ENCODE measurements at regions not wholly inside any gene's neighbourhood (a gene's known extent, or its start where the extent isn't known, plus 50 kb on each side); places are given as distances from the start of the nearest gene placed in this dataset.

DNA sequence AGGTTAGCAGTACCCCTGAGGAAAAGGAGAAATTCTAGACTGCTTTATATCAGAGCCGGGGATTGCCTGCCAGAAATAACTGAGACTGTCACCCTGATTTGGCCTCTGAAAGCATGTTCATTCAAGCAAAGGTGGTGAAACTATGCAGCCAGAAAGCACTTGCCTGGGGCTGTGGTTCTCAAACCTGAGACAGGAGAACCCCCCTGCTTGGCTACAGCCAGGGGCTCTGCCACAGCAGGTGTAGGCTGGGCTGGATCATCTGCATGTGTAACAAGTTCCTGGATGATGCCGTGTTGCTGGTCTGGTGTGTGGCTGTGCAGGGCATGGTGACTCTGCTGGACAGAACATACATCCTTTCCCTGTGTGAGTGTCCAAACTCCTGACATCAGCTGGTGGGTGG lies 157.8 kb downstream of the NXNL2 start:
- POLR2A ChIA-PET (ENCODE audit: unreplicated experiment) = no interaction called here
- Histone ChIP-seq H2BK5ac (ENCODE audit: low read depth, low read length, poor library complexity, severe bottlenecking) (no peak overlapping the region), H4K20me1 (ENCODE audit: insufficient read depth, low read length) (no peaks in the 10 kb centered on the region), H2AK9ac (replicated peaks; ENCODE audit: low read depth, low read length, poor library complexity) (no peak overlapping the region), H2BK20ac (ENCODE audit: low read depth, low read length) (no peak overlapping the region), H2AK5ac (ENCODE audit: low read depth, low read length) (no peak overlapping the region), H2AFZ (replicated peaks; ENCODE audit: low read length, poor library complexity) (no peak overlapping the region), H3K27me3 (ENCODE audit: control insufficient read depth, insufficient read depth, low read length) (no peaks in the 10 kb centered on the region), H3K14ac (replicated peaks; ENCODE audit: low read depth, low read length) (no peak overlapping the region), H2BK120ac (ENCODE audit: low read depth, low read length) (no peak overlapping the region), H3K23ac (ENCODE audit: low read depth, low read length) (no peak overlapping the region), H3K9me3 (ENCODE audit: control insufficient read depth, insufficient read depth, low read length) (no peaks in the 10 kb centered on the region), H3K36me3 (ENCODE audit: control insufficient read depth, insufficient read depth, low read length) (no peaks in the 10 kb centered on the region), H2BK15ac (ENCODE audit: low read depth, low read length) (no peak overlapping the region), H3K9ac (ENCODE audit: low read depth, low read length) (no peak overlapping the region), H3K4me2 (ENCODE audit: low read depth, low read length) (no peak overlapping the region), H3K18ac (ENCODE audit: low read depth, low read length) (no peak overlapping the region), H4K5ac (ENCODE audit: low read depth, low read length) (no peak overlapping the region), H3K9me1 (ENCODE audit: insufficient read depth, low read length) (peaks cover 3% of the 10 kb centered on the region; the same call in 1 of the 2 replicates), H3K27ac (ENCODE audit: insufficient read depth, low read length) (no peak overlapping the region), H3K4me1 (ENCODE audit: control insufficient read depth, insufficient read depth, low read length) (peaks cover 8% of the 10 kb centered on the region), H3K79me1 (ENCODE audit: low read depth in 1 of 2, low read length in 2 of 2) (no peaks in the 10 kb centered on the region), H3K56ac (ENCODE audit: extremely low read depth, insufficient read depth, low read length) (no peak overlapping the region), H4K91ac (ENCODE audit: insufficient read depth, low read depth, low read length) (no peak overlapping the region; the same call in 1 of the 2 replicates), H4K8ac (ENCODE audit: low read depth in 2 of 2, low read length in 2 of 2) (no peak overlapping the region), H3K4ac (ENCODE audit: low read depth, low read length) (no peak overlapping the region), H3K4me3 (ENCODE audit: insufficient read depth, low read depth, low read length) (no peak overlapping the region)
- no TSS peak for BruUV-seq (replicated peaks)
- intact Hi-C loops (cut with micrococcal nuclease) = no loop called here
- in situ Hi-C loops (cut with MboI; ENCODE audit: low sequenced_read_pairs) = no loop called here
- no peak for DNase-seq
- CTCF ChIA-PET = no interaction called here
- TF ChIP-seq RFX5 (IDR thresholded peaks at IDR 0.05; ENCODE audit: low read depth, low read length) (no peak), POLR2A (IDR thresholded peaks at IDR 0.05; ENCODE audit: low read depth, low read length) (no peak), MAFK (IDR thresholded peaks at IDR 0.05; ENCODE audit: low read depth, low read length) (no peak), SMC3 (IDR thresholded peaks at IDR 0.05; ENCODE audit: low read depth, low read length) (no peak), CHD1 (IDR thresholded peaks at IDR 0.05; ENCODE audit: low read depth, low read length) (no peak), RAD21 (IDR thresholded peaks at IDR 0.05; ENCODE audit: low read length) (no peak), CEBPB (IDR thresholded peaks at IDR 0.05; ENCODE audit: low read depth, low read length) (no peak), FOS (IDR thresholded peaks at IDR 0.05; ENCODE audit: low read depth, low read length) (no peak), MXI1 (IDR thresholded peaks at IDR 0.05; ENCODE audit: borderline replicate concordance, low read depth, low read length) (no peak), NFE2L2 (IDR thresholded peaks at IDR 0.05; ENCODE audit: low read depth, low read length) (no peak), BHLHE40 (IDR thresholded peaks at IDR 0.05; ENCODE audit: low read depth, low read length) (no peak), MAZ (IDR thresholded peaks at IDR 0.05; ENCODE audit: borderline replicate concordance, low read depth, low read length) (no peak), RCOR1 (IDR thresholded peaks at IDR 0.05; ENCODE audit: insufficient replicate concordance, low read length) (no peak)
- TF ChIP-seq, protein P1, sequence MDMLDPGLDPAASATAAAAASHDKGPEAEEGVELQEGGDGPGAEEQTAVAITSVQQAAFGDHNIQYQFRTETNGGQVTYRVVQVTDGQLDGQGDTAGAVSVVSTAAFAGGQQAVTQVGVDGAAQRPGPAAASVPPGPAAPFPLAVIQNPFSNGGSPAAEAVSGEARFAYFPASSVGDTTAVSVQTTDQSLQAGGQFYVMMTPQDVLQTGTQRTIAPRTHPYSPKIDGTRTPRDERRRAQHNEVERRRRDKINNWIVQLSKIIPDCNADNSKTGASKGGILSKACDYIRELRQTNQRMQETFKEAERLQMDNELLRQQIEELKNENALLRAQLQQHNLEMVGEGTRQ (IDR thresholded peaks at IDR 0.05; ENCODE audit: low read depth, low read length) = no peak
- TF ChIP-seq, protein P2, sequence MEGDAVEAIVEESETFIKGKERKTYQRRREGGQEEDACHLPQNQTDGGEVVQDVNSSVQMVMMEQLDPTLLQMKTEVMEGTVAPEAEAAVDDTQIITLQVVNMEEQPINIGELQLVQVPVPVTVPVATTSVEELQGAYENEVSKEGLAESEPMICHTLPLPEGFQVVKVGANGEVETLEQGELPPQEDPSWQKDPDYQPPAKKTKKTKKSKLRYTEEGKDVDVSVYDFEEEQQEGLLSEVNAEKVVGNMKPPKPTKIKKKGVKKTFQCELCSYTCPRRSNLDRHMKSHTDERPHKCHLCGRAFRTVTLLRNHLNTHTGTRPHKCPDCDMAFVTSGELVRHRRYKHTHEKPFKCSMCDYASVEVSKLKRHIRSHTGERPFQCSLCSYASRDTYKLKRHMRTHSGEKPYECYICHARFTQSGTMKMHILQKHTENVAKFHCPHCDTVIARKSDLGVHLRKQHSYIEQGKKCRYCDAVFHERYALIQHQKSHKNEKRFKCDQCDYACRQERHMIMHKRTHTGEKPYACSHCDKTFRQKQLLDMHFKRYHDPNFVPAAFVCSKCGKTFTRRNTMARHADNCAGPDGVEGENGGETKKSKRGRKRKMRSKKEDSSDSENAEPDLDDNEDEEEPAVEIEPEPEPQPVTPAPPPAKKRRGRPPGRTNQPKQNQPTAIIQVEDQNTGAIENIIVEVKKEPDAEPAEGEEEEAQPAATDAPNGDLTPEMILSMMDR (conservative IDR thresholded peaks at IDR 0.05; ENCODE audit: low read depth, low read length) = no peak
- TF ChIP-seq, protein P3, sequence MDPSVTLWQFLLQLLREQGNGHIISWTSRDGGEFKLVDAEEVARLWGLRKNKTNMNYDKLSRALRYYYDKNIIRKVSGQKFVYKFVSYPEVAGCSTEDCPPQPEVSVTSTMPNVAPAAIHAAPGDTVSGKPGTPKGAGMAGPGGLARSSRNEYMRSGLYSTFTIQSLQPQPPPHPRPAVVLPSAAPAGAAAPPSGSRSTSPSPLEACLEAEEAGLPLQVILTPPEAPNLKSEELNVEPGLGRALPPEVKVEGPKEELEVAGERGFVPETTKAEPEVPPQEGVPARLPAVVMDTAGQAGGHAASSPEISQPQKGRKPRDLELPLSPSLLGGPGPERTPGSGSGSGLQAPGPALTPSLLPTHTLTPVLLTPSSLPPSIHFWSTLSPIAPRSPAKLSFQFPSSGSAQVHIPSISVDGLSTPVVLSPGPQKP (IDR thresholded peaks at IDR 0.05; ENCODE audit: borderline replicate concordance, low read depth, low read length) = no peak
- dilution Hi-C loops (cut with HindIII; ENCODE audit: low sequenced_read_pairs, unreplicated experiment) = no loop called here
- no CpG with 5 or more reads among the region's 2 CpGs for WGBS, 2 experiments (ENCODE audit: extremely low coverage in 2 of 2, insufficient read length in 1 of 2)
- no peak for ATAC-seq (ENCODE audit: low read depth)

Data from IMR-90 (cell line).